ENCODE measurements at regions not wholly inside any gene's neighbourhood (a gene's known extent, or its start where the extent isn't known, plus 50 kb on each side); places are given as distances from the start of the nearest gene placed in this dataset.

GRCh38 chr12:73452672-73453469 is 1084.8 kb upstream of the ATXN7L3B start:
- Histone ChIP-seq H3K9me3 (ENCODE audit: insufficient read depth in 2 of 2, low read depth in 1 of 2, low read length in 1 of 2) (no peaks in the 10 kb centered on the region), H3K79me1 (ENCODE audit: low read depth, low read length) (no peaks in the 10 kb centered on the region), H3K18ac (ENCODE audit: extremely low read depth, low read length) (no peak overlapping the region), H2BK15ac (ENCODE audit: low read length) (no peak overlapping the region), H3K4me1 (replicated peaks in 1 of 4; ENCODE audit: control insufficient read depth in 3 of 4, insufficient read depth in 4 of 4, low read length in 3 of 4) (no peaks in the 10 kb centered on the region), H2AK5ac (ENCODE audit: low read depth, low read length) (no peak overlapping the region), H2BK12ac (ENCODE audit: low read depth, low read length) (no peak overlapping the region), H3K23ac (ENCODE audit: insufficient read length) (no peak overlapping the region), H2BK20ac (ENCODE audit: low read length) (no peak overlapping the region), H3K79me2 (ENCODE audit: control insufficient read depth in 1 of 2, insufficient read depth in 2 of 2, low read length in 2 of 2) (no peaks in the 10 kb centered on the region), H3K9ac (replicated peaks in 1 of 4; ENCODE audit: extremely low read depth in 1 of 4, low read depth in 3 of 4, low read length in 3 of 4) (no peak overlapping the region), H3K56ac (replicated peaks; ENCODE audit: insufficient read length, low read depth, low read length) (no peak overlapping the region), H4K5ac (ENCODE audit: insufficient read length, low read depth, low read length) (no peak overlapping the region), H3K36me3 (ENCODE audit: control insufficient read depth in 2 of 4, insufficient read depth in 4 of 4, low read length in 3 of 4) (no peaks in the 10 kb centered on the region), H3K4ac (replicated peaks; ENCODE audit: insufficient read length, low read depth, low read length) (no peak overlapping the region), H3K4me3 (ENCODE audit: extremely low read depth in 1 of 4, insufficient read depth in 2 of 4, low read depth in 3 of 4, low read length in 4 of 4) (no peak overlapping the region), H3K14ac (ENCODE audit: insufficient read length) (no peak overlapping the region), H3K23me2 (ENCODE audit: low read depth, low read length) (no peaks in the 10 kb centered on the region), H3K4me2 (ENCODE audit: insufficient read depth in 1 of 2, low read depth in 2 of 2, low read length in 2 of 2) (no peak overlapping the region), H4K91ac (replicated peaks; ENCODE audit: insufficient read length, low read length) (no peak overlapping the region), H3K27ac (ENCODE audit: low read depth, low read length) (no peak overlapping the region), H2AFZ (ENCODE audit: low read length) (no peak overlapping the region), H4K8ac (ENCODE audit: extremely low read depth, insufficient read depth, low read length) (no peak overlapping the region), H2BK5ac (ENCODE audit: low read depth, low read length) (no peak overlapping the region), H2BK120ac (replicated peaks; ENCODE audit: low read depth, low read length) (no peak overlapping the region), H4K20me1 (replicated peaks in 1 of 2; ENCODE audit: control insufficient read depth in 1 of 2, insufficient read depth in 2 of 2, low read length in 2 of 2) (no peaks in the 10 kb centered on the region), H3K27me3 (replicated peaks in 1 of 4; ENCODE audit: control insufficient read depth in 3 of 4, extremely low read depth in 1 of 4, insufficient read depth in 3 of 4, low read length in 3 of 4) (peaks cover 4 to 14% (median 10%) of the 10 kb centered on the region in 4 experiments; a peak in 6 of 7 replicates)
- ChIA-PET CTCF (ENCODE audit: partially characterized antibody) (no interaction called here), POLR2A (ENCODE audit: partially characterized antibody) (no interaction called here)
- DNase-seq (ENCODE audit: low read depth in 1 of 2, low spot score in 2 of 2) (no peak), FAIRE-seq (no peak)
- 90% methylated on average over 3 of the region's 3 CpGs; no CpG with 5 or more reads in 1 of the 2 experiments for WGBS, 2 experiments (ENCODE audit: extremely low coverage in 1 of 2, insufficient coverage in 1 of 2, insufficient read length in 1 of 2, insufficient replicate concordance in 2 of 2, low coverage in 1 of 2, low lambda C conversion rate in 2 of 2, missing lambda C conversion rate in 1 of 2)
- TF ChIP-seq MAFK (IDR thresholded peaks at IDR 0.05; ENCODE audit: low read depth, low read length) (no peak), SP1 (IDR thresholded peaks at IDR 0.05; ENCODE audit: low read depth, low read length) (no peak), CHD2 (IDR thresholded peaks at IDR 0.05; ENCODE audit: low read length) (no peak), CHD1 (IDR thresholded peaks at IDR 0.05; ENCODE audit: low read depth, low read length) (no peak), TBP (IDR thresholded peaks at IDR 0.05; ENCODE audit: low read depth, low read length) (no peak), RBBP5 (IDR thresholded peaks at IDR 0.05; ENCODE audit: borderline replicate concordance, low read depth, low read length) (no peak), E2F6 (IDR thresholded peaks at IDR 0.05) (no peak), ATF3 (IDR thresholded peaks at IDR 0.05; ENCODE audit: insufficient read depth, low read depth, low read length) (no peak), TCF12 (IDR thresholded peaks at IDR 0.05; ENCODE audit: low read depth, low read length) (no peak), TAF1 (IDR thresholded peaks at IDR 0.05; ENCODE audit: low read depth, low read length) (no peak), JUND (IDR thresholded peaks at IDR 0.05; ENCODE audit: low read length) (no peak), JUN (IDR thresholded peaks at IDR 0.05; ENCODE audit: low read depth, low read length) (no peak), ZNF274 (IDR thresholded peaks at IDR 0.05; ENCODE audit: borderline replicate concordance, extremely low read depth, low read length) (no peak), POU5F1 (IDR thresholded peaks at IDR 0.05; ENCODE audit: low read depth, low read length) (no peak)

Measured in H1 (cell line).